HG02798 (cell line): ENCODE measurements at regions not wholly inside any gene's neighbourhood (a gene's known extent, or its start where the extent isn't known, plus 50 kb on each side); places are given as distances from the start of the nearest gene placed in this dataset.
"Not testable (repeated sequence)": the region's sequence is repeated elsewhere in the genome, so short reads cannot be mapped to it uniquely, and the experiment has no call there.

ENCODE experiments used
- ATAC-seq: cut with Tn5 transposase; IDR thresholded peaks from one replicate; pipeline ENCODE4 v1.9.1; 2021; ENCODE audit warnings: mild to moderate bottlenecking; ENCODE audit not compliant: unreplicated experiment, poor library complexity

GRCh38 chr3:72630327-72630968, 217.8 kb downstream of the SHQ1 start:
- ATAC-seq = no peak

- ATAC-seq = peak; percentile 46
These were observed 219.0 kb downstream of the SHQ1 start for GRCh38 chr3:72629191-72629631.

DNA sequence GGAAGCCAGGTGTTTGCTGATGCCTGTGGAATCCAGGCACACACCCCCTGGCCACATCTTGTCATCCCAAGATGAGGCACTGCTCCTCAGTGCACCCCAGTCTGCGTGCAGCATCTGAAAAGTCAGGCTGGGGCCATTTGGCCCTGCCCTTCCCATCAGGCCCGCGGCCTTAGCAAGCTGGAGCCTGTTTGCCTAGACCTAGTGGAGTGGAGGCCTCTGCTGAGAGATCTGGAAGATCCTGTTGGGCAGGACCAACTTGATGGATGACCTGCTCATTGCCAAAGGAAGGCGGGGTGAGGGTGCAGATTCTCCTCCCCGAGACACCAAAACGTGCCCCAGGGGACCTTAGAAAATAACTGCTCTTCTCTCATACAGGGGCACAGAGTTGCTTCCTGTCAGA, 220.2 kb downstream of the SHQ1 start:
- no peak for ATAC-seq

- ATAC-seq = no peak
These were observed 221.0 kb downstream of the SHQ1 start for GRCh38 chr3:72627271-72627670.

DNA sequence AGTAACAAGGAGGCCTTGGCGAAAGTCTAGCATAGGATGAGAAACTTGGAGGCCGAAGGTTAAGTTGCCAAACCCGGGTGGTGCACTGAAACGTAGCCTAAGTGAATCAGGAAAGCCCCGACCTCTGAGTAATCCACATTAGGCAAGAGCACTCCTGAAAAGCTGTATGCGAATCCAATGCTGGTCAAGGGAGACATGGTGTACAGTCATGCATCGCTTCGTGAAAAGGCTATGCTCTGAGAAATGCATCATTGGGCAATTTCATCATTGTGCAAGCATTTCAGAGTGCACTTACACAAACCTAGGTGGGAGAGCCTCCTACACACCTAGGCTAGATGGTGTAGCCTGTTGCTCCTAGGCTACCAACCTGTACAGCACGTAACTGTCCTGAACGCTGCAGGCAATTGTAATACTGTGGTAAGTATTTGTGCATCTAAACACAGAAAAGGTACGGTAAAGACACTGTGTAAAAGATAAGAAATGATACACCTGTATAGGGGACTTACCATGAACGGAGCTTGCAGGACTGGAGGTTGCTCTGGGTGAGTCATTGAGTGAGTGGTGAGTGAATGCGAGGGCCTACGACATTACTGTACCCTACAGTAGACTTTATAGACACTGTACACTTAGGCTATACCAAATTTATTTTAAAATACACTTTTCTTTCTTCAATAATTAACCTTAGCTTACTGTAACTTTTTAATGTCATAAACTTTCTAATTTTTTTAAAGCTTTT, 222.5 kb downstream of the SHQ1 start:
- ATAC-seq = peak; percentile 68

GRCh38 chr3:72624656-72625055, 223.6 kb downstream of the SHQ1 start:
- no peak for ATAC-seq

DNA sequence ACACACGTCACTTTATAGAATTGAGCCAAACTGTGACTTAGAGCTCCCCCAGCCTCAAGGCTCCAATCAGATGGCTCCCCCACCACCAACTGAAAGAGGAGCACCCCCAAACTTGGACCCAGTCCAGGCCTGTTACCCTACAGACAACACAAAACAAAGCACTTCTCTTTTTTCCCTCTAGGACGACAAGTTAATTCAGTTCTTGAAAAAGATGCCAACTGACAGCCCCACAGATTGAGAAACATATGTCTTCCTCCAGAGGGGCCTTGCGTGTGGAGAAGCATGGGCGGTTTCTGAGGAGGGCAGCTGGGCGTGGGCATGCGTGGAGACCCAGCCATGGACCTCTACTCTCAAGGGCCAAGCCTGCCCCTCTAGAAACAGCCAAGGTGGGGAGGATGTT, 229.5 kb downstream of the SHQ1 start:
- ATAC-seq = no peak

- no peak for ATAC-seq
These were observed 230.7 kb downstream of the SHQ1 start for GRCh38 chr3:72617424-72618024.

GRCh38 chr3:72615776-72616175, 232.5 kb downstream of the SHQ1 start:
- no peak for ATAC-seq

GRCh38 chr3:72615182-72615581, 233.1 kb downstream of the SHQ1 start:
- no peak for ATAC-seq

DNA sequence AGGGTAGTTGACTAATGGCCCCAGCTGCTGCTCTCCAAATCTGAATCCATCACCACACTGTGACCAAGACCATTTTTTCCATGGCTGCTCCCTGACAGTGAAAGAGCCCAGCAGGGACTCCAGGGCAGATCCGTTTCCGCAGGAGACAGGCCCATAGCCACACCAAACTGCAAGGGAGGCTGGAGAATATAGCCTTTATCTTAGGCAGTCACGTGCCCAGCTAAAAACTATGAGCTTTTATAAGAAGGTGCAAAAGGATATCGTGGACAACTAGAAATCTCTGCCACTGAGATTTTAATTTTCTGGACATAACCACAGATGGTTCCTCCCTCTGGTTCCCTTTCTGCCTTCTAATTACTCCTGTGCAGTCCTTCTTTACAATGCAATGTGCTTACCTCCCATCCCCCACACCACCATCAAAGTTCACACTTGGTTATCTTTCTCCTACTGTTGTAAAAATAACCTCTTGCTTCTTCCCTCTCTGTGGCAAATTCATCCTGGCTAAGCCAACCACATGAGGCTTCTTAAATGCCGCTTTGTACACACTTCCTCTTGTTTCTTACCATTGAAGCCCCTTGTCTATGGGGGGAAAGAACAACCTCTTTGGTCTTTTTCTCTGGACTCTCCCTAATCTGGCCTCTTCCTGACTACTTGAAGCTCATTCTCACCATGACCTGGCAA, 233.7 kb downstream of the SHQ1 start:
- no peak for ATAC-seq

DNA sequence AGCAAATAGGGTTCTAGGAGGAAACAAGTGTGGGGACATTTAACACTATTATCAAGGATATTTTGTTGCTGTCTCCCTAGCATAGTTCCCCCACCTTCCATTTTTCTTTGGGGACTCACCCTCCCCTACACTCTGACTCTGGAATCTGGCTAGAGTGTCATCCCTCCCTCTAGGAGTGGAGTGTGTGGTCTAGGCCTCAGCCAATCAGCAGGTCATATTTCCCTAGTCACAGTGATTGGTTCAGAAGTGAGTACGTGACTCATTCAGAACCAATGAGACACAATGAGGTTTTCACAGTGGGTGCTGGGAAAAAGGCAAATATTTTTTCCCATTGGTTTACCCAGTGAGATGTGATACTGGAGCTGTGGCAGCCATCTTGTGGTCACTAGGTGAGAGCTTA, 234.4 kb downstream of the SHQ1 start:
- ATAC-seq = no peak

GRCh38 chr3:72609114-72609513, 239.1 kb downstream of the SHQ1 start:
- not testable (repeated sequence) for ATAC-seq

DNA sequence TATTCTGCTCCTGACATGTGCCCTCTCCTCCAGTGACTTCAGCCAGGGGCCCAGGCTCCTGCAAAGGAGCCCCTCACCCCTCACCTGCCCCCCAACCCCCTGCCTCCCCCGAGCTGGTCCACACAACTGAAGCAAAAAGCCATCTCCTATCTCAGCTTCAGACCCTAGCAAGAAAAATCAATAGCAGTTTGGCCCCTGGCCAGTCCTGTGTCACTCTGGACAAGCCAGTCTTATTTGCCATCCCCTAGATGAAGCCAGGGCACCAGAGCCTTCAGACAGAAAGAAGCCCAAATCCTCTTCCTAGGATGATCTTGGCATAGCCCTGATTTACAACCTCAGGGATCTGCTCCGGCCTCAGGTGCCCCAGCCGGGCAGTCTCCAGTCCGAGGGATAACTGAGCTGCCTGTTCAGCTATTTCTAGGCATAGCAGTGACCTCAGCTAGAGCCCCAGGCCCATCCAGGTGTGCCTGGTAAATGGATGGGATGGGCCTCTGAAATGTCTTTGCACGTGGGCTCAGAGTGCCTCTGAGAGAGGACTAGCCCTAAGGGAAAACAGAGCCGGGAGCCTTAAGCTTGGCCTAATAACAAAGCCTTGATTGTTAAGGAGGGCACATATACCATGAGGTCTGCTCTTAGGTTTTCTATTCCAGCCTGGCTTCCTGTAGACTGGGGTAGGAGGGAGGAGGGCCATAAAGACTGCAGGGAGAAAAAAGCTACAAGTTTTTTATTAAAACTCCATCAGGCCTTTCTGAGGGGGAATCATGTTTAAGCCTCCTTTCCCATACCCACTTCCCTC, 242.0 kb downstream of the SHQ1 start:
- ATAC-seq = no peak

- no peak for ATAC-seq
These were observed 243.9 kb downstream of the SHQ1 start for GRCh38 chr3:72604328-72604727.

DNA sequence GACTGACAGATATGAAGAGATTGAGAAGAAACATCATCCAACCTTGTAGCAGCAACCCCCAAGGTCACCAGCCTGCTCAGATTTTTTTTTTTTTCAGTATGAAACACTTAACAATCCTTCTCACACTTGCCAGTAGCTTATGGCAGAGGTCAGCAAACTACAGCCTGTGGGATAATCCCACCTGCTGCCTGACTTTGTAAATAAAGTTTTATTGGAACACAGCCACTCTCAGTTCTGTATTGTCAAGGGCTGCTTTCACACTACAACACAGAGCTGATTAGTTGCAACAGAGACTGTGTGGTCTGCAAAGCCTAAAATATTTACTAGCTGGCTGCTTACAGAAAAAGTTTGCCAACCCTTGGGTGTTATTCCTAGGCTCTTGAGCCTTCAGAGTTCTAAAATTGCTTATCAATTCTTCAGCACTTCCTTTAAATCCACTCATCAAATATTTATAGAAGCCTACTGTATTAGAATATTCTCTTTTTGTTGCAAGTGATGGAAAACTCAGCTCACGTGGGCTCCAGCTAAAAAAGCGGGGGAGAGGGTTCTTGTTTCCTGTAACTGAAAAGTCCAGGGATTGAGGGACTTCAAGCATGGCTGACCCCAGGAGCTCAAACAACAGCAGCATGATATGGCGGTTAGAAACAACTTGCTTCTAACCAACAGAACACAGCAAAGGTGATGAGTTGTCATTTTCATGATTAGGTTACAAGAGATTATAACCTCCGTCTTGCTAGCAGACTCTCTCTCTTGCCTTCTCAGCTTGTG, 246.1 kb downstream of the SHQ1 start:
- ATAC-seq = no peak

- no peak for ATAC-seq
These were observed 247.2 kb downstream of the SHQ1 start for GRCh38 chr3:72601060-72601459.

DNA sequence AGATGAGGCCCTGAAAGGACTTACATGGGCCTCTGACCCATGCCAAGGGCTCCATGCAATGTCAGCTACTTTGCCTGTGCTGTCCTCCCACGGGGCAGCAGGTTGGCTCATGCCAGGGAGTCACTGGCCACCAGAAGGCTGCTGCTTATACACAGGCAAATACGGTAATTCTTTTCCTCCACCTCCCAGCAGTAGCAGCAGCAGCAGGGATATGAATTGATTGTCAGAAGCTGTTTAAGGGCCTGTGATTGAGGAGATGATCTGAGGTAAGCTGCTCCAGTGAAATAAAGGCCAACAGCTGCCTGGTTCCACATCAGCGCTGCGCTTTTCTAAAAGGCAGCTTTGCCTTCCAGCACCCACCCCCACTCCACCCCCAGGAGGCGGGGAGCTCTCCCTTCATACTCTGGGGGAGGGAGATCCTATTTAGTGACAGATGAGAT, 250.5 kb downstream of the SHQ1 start:
- ATAC-seq = no peak

GRCh38 chr3:72597043-72597442, 251.2 kb downstream of the SHQ1 start:
- no peak for ATAC-seq
